ENCODE measurements at regions not wholly inside any gene's neighbourhood (a gene's known extent, or its start where the extent isn't known, plus 50 kb on each side); places are given as distances from the start of the nearest gene placed in this dataset.

- TF ChIP-seq, protein P1, sequence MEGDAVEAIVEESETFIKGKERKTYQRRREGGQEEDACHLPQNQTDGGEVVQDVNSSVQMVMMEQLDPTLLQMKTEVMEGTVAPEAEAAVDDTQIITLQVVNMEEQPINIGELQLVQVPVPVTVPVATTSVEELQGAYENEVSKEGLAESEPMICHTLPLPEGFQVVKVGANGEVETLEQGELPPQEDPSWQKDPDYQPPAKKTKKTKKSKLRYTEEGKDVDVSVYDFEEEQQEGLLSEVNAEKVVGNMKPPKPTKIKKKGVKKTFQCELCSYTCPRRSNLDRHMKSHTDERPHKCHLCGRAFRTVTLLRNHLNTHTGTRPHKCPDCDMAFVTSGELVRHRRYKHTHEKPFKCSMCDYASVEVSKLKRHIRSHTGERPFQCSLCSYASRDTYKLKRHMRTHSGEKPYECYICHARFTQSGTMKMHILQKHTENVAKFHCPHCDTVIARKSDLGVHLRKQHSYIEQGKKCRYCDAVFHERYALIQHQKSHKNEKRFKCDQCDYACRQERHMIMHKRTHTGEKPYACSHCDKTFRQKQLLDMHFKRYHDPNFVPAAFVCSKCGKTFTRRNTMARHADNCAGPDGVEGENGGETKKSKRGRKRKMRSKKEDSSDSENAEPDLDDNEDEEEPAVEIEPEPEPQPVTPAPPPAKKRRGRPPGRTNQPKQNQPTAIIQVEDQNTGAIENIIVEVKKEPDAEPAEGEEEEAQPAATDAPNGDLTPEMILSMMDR (conservative IDR thresholded peaks at IDR 0.05): no peak
- Mint-ChIP-seq H3K27ac (ENCODE audit: unreplicated experiment) (no peak overlapping the region), H3K4me1 (peaks cover 6% of the 10 kb centered on the region), H3K9me3 (peaks cover 2% of the 10 kb centered on the region), H3K36me3 (ENCODE audit: low read depth) (peaks cover 4% of the 10 kb centered on the region), H3K4me3 (no peak overlapping the region), H3K27me3 (ENCODE audit: low read depth) (no peaks in the 10 kb centered on the region)
- no peak for DNase-seq (ENCODE audit: low read depth, low spot score)
Observed at GRCh38 chr12:41736436-41736835, 408.2 kb downstream of the GXYLT1 start.

DNA sequence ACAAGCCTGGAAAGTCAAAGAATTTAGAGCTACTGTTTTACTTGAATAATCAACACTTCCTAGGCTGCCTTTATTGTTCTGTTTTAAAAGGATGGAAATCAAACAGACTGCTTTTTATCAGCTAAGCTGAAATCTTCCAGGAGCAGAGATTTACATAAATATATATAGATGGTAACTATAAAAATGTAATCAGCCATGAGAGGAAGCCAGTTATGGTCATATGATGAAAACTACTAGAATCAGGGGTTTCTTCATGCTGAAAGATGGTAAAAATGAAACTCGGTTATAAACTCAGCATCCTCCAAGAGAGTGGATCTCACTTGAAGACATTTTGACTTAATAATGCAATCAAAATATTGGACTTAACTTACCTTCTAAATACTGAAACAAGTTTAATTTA, 413.0 kb downstream of the GXYLT1 start:
- no peak overlapping the region for H3K4me3 Mint-ChIP-seq
- H3K27ac Mint-ChIP-seq (ENCODE audit: unreplicated experiment): no peak overlapping the region
- no peak for DNase-seq (ENCODE audit: low read depth, low spot score)
- H3K4me1 Mint-ChIP-seq: peaks cover 20% of the 10 kb centered on the region
- H3K27me3 Mint-ChIP-seq (ENCODE audit: low read depth): no peaks in the 10 kb centered on the region
- TF ChIP-seq, protein P1 (conservative IDR thresholded peaks at IDR 0.05): no peak
- H3K9me3 Mint-ChIP-seq: peaks cover 6% of the 10 kb centered on the region
- peaks cover 7% of the 10 kb centered on the region for H3K36me3 Mint-ChIP-seq (ENCODE audit: low read depth)

DNA sequence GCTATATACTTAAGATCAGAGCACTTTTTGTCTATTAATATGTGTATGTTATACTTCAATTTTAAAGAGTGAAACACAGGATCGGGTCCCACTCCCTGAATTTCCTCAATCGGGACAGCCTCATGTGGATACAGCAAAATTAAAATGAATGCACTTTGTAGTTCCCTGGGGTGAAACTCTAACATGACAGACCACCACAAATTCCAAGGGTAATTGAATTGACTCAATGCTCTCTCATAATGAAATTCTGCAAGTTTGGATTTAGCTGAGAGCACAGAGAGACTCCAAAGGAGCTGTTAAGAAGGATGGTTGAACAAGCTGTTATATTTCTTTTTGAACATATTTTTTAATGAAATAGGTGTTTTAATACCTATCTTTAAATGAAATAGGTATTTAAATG, 413.6 kb downstream of the GXYLT1 start:
- Mint-ChIP-seq H3K9me3 (peaks cover 6% of the 10 kb centered on the region), H3K27me3 (ENCODE audit: low read depth) (no peaks in the 10 kb centered on the region), H3K4me1 (peaks cover 21% of the 10 kb centered on the region), H3K27ac (ENCODE audit: unreplicated experiment) (no peak overlapping the region), H3K36me3 (ENCODE audit: low read depth) (peaks cover 7% of the 10 kb centered on the region), H3K4me3 (no peak overlapping the region)
- no peak for DNase-seq (ENCODE audit: low read depth, low spot score)
- TF ChIP-seq, protein P1 (conservative IDR thresholded peaks at IDR 0.05): no peak

- Mint-ChIP-seq H3K36me3 (ENCODE audit: low read depth) (no peaks in the 10 kb centered on the region), H3K4me1 (peaks cover 18% of the 10 kb centered on the region), H3K9me3 (peaks cover 6% of the 10 kb centered on the region), H3K27ac (ENCODE audit: unreplicated experiment) (no peak overlapping the region), H3K4me3 (no peak overlapping the region), H3K27me3 (ENCODE audit: low read depth) (no peaks in the 10 kb centered on the region)
- DNase-seq (ENCODE audit: low read depth, low spot score): no peak
- TF ChIP-seq, protein P1 (conservative IDR thresholded peaks at IDR 0.05): no peak
Observed at GRCh38 chr12:41724216-41724615, 420.5 kb downstream of the GXYLT1 start.

DNA sequence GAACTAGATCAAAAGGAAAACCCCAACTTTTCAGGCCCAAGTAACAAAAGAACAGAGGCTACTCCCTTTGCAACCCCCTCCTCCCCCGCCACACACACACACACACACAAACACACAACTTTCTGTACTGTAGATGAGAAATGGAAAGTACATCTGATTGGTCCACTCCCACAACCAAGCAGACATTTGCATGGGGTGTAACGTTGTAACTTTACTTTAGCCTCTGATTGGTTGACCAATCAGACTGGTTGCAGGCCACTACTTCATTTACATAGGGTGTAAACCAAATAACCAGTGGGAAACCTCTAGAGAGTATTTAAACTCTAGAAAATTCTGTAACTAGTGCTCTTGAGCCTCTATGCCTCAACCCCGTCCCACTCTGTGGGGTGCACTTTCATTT, 425.5 kb downstream of the GXYLT1 start:
- Mint-ChIP-seq H3K27me3 (ENCODE audit: low read depth) (no peaks in the 10 kb centered on the region), H3K36me3 (ENCODE audit: low read depth) (no peaks in the 10 kb centered on the region)

More for the DNA sequence above, 425.5 kb downstream of the GXYLT1 start:
- peaks cover 10% of the 10 kb centered on the region for H3K4me1 Mint-ChIP-seq
- TF ChIP-seq, protein P1 (conservative IDR thresholded peaks at IDR 0.05): no peak
- no peak overlapping the region for H3K27ac Mint-ChIP-seq (ENCODE audit: unreplicated experiment)
- peaks cover 6% of the 10 kb centered on the region for H3K9me3 Mint-ChIP-seq
- H3K4me3 Mint-ChIP-seq: no peak overlapping the region
- DNase-seq (ENCODE audit: low read depth, low spot score): no peak
